CD4-positive, alpha-beta T cell treated with Interleukin-6 at 100 ng/mL for 8 hours (primary cell): ENCODE measurements at regions not wholly inside any gene's neighbourhood (a gene's known extent, or its start where the extent isn't known, plus 50 kb on each side); places are given as distances from the start of the nearest gene placed in this dataset.

ENCODE experiments used
- DNase-seq: peaks from one replicate; pipeline ENCODE4 v3.0.0-alpha.2; 2020; ENCODE audit warnings: mixed read lengths, low spot score

- DNase-seq, result no peak
Observed at GRCh38 chr21:16363100-16363499, 633.3 kb downstream of the USP25 start.

GRCh38 chr21:16363518-16363917, 633.7 kb downstream of the USP25 start:
- no peak for DNase-seq

- no peak for DNase-seq
Observed at GRCh38 chr21:16366207-16366606, 636.4 kb downstream of the USP25 start.

- DNase-seq, result no peak
Observed at GRCh38 chr21:16367079-16367478, 637.3 kb downstream of the USP25 start.

- DNase-seq, result no peak
Observed at GRCh38 chr21:16370186-16370585, 640.4 kb downstream of the USP25 start.

- no peak for DNase-seq
Observed at GRCh38 chr21:16372586-16372985, 642.8 kb downstream of the USP25 start.

- no peak for DNase-seq
Observed at GRCh38 chr21:16376673-16377072, 646.9 kb downstream of the USP25 start.

- DNase-seq, result no peak
Observed at GRCh38 chr21:16377120-16377658, 647.4 kb downstream of the USP25 start.

- DNase-seq, result no peak
Observed at GRCh38 chr21:16377857-16378256, 648.1 kb downstream of the USP25 start.

- DNase-seq, result no peak
Observed at GRCh38 chr21:16378525-16378924, 648.7 kb downstream of the USP25 start.

- DNase-seq, result no peak
Observed at GRCh38 chr21:16388291-16388690, 658.5 kb downstream of the USP25 start.

- no peak for DNase-seq
Observed at GRCh38 chr21:16388911-16389560, 659.3 kb downstream of the USP25 start.

- no peak for DNase-seq
Observed at GRCh38 chr21:16389643-16390042, 659.9 kb downstream of the USP25 start.

- no peak for DNase-seq
Observed at GRCh38 chr21:16395285-16395684, 665.5 kb downstream of the USP25 start.

- no peak for DNase-seq
Observed at GRCh38 chr21:16402752-16403151, 673.0 kb downstream of the USP25 start.

- DNase-seq, result no peak
Observed at GRCh38 chr21:16404776-16405175, 675.0 kb downstream of the USP25 start.

- DNase-seq, result no peak
Observed at GRCh38 chr21:16406355-16406754, 676.6 kb downstream of the USP25 start.

- DNase-seq, result no peak
Observed at GRCh38 chr21:16407403-16408240, 677.8 kb downstream of the USP25 start.

- DNase-seq, result no peak
Observed at GRCh38 chr21:16408280-16408679, 678.5 kb downstream of the USP25 start.

GRCh38 chr21:16409352-16409751, 679.6 kb downstream of the USP25 start:
- no peak for DNase-seq

GRCh38 chr21:16418226-16418625, 688.4 kb downstream of the USP25 start:
- DNase-seq, result no peak

- DNase-seq, result no peak
Observed at GRCh38 chr21:16418642-16419041, 688.9 kb downstream of the USP25 start.

GRCh38 chr21:16419188-16419921, 689.6 kb downstream of the USP25 start:
- DNase-seq, result no peak
